Stimulated activated naive CD8-positive, alpha-beta T cell treated with anti-CD3 and anti-CD28 coated beads, Interleukin-15, Interleukin-2, amounts not matched to agents 100 U/mL and 50 U/mL, for 24 hours (primary cell): ENCODE measurements at regions not wholly inside any gene's neighbourhood (a gene's known extent, or its start where the extent isn't known, plus 50 kb on each side); places are given as distances from the start of the nearest gene placed in this dataset.

ENCODE experiments used
- ATAC-seq: fragments of 150-1000 bp; cut with Tn5 transposase; one replicate; pipeline ENCODE4 v1.10.0; 2021
- DNase-seq: peaks from one replicate; pipeline ENCODE4 v3.0.0; 2021

DNA sequence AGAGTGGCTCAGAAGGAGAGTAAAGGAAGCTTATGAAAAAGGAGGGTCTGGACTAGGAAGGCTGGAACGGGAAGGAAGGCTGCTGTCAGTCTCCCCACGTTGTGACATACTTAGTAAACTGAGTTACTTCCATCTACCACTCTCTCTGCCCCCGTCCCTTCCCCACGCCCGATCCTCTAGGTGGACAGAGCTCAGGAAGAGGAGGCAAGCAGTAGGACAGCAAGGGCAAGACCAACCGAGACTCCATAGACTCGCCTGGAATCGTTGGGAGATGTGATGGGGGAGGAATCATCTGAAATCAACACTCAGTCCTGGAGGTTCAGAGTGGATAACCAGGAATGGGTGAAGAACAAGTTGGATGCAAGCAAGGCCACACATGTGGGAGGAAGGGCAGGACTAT, 240.7 kb downstream of the BUD13 start:
- no peak for ATAC-seq
- DNase-seq, result no peak

GRCh38 chr11:116530705-116531104, 242.1 kb downstream of the BUD13 start:
- no peak for DNase-seq
- ATAC-seq, result no peak

DNA sequence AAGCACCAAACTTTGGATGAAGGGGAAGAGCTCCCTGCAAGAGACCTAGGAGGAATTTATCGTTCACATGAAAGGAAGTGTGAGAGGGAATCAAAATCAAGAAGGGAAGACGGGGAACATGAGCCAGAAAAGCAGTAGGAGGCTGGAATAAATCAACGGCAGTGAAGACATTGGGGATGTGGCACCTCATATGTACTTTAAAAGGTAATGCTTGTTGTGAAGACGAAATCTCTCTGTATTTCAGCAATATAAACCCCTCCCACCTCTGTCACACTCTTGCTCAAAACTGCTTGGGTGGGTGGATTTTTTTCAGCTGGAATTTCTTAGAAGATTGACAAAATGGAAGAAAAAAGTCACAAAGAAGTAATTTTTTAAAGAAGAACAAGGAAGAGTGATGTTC, 243.5 kb downstream of the BUD13 start:
- DNase-seq (no peak), ATAC-seq (no peak)

DNA sequence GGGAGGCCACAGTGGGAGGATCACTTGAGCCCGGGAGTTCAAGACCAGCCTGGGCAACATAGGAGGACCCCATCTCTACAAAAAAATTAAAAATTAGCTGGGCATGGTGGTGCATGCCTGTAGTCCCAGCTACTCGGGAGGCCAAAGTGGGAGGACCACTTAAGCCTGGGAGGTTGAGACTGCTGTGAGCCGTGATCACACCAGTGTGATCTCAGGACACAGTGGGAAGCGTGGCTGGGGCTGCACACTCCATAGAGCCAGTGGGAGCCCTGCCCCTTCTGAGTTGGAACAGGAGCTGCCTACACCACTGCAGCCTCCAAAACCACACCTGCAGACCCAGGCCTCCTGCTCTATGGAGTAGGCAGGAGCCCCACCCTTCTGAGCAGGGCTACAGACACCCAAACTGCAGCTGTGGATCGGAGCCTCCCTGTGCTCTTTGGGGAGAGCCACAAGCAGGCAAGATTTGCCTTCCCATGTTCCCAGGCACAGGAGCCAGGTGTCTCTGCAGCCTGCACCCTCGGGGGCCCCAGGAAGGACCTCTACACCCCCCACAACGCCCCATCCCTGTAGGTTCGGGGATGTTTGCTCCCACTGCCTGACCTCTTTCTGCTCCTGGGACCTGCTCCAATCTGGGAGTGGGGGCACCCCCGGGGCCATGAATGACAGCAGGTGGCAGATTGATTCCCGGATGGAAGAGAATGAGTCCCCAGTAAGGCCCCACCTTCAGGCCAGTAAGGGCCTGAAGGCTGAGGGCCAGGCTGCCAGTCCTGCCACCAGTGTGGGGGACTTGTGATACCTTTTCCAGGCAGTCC, 245.4 kb downstream of the BUD13 start:
- DNase-seq (no peak), ATAC-seq (no peak)

DNA sequence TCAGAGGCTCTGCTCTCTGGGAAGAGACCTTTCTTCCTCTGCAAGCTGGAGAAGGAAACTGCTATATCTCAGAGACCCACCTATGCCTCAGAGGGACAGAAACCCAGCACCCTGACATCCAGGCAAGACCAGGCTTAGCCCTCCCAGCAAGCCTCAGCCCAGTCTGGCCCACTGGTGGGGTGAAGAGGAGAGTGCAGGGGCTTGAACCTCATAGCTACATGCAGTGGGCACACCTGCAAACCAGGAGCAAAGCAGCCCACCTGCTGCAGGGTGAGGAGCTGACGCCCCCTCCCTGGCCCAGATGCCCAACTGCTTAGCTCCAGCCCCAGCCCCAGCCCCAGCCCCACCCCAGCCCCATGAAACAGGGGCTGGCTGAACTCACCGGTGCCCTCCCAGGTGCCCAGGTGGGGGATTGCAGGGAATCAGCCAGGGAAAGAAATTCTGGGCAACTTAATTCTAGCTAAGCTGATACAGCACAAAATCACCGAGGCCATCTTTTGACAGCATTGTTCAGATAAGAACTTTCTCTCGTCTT, 246.8 kb downstream of the BUD13 start:
- DNase-seq (no peak), ATAC-seq (no peak)

DNA sequence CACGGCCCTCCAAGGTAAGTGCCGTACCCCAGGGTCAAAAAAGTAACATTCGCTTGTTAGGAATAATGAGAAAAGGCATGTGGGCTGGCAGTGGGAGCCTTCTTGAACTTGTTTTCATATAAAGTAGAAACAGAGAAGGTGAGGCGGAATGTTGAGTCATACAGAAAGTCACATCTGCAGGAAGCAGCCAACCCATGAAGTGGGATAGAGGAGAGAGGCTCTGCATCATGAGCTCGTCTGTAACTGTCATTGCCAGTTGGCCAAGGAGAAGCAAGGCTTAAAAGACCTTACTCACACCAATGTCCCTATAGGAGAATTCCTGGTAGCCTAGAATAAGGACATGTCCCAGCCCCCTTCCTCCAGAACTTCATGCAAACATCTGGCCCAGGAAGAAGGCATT, 253.3 kb downstream of the BUD13 start:
- ATAC-seq, result no peak
- no peak for DNase-seq

DNA sequence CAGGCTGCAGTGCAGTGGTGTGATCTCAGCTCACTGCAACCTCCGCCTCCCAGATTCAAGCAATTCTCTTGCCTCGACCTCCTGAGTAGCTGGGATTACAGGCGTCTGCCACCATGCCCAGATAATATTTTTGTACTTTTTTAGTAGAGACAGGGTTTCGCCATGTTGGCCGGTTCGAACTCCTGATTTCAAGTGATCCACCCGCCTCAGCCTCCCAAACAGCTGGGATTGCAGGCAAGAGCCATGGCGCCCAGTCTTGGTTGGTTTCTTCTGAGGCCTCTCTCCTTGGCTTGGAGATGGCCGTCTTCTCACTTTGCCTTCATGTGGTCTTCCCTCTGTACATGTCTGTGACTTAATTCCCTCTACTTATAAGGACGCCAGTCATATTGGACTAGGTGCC, 254.6 kb downstream of the BUD13 start:
- ATAC-seq (no peak), DNase-seq (no peak)

DNA sequence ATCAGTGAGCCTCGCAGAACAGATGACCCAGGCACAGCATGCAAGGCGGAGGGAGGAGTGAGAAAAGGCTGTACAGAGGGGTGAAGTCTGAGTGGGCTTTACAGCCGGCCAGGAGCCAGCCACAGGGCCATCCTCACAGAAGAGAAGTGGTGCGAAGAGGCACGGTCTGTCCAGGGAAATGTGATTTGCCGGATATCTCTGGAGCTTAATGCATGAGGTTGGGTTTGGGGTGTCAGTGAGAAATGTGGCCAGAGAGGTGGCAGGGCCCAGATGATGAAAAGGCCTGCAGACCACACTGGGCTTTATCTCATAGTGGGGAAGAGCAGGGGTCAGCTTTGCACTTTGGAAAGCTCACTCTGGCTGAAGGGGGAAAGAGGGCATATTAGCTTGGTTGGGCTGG, 255.2 kb downstream of the BUD13 start:
- ATAC-seq, result no peak
- no peak for DNase-seq

GRCh38 chr11:116517077-116517476, 255.7 kb downstream of the BUD13 start:
- DNase-seq, result no peak
- ATAC-seq, result no peak

DNA sequence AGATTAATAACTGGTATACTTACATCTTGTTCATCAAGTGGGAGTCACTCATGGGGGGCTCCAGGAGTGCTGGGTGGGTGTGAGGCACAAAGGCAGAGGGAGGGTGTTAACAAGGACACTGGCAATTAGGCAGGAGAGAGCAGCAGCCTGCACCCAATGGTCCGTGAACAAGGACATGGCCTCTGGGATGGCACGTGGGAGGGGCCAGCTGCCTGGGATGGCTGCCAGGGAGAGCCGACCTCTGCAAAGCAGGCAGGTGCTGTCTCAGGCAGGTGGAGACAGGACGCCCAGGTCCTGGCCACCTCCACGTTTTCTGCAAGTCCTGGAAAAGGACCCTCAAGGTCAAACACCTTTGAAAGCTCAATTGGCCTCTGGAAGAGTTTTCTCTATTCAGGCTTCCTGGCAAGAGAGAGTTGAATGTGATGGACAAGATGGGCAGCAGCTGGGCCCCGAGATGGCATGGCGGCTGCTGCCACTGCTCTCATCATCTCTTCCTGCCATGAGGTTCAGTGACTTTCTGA, 257.1 kb downstream of the BUD13 start:
- ATAC-seq, result no peak
- no peak for DNase-seq

DNA sequence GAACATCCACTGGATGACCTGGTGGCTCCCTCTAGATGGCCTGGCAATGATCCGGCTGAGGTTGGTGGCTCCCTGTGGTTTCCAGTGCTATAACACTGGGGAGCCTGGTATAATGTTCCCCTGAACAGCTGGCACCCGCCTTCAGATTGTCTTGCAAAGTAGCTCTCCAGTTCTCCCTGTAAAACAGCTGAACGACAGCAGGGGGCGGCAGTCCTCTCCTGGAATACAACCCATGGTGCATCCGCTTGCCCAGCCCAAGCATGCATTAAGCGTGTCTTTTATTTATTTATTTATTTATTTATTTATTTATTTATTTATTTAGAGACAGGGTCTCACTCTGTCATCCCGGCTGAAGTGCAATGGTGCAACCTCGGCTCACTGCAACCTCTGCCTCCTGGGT, 258.9 kb downstream of the BUD13 start:
- ATAC-seq, result no peak

DNA sequence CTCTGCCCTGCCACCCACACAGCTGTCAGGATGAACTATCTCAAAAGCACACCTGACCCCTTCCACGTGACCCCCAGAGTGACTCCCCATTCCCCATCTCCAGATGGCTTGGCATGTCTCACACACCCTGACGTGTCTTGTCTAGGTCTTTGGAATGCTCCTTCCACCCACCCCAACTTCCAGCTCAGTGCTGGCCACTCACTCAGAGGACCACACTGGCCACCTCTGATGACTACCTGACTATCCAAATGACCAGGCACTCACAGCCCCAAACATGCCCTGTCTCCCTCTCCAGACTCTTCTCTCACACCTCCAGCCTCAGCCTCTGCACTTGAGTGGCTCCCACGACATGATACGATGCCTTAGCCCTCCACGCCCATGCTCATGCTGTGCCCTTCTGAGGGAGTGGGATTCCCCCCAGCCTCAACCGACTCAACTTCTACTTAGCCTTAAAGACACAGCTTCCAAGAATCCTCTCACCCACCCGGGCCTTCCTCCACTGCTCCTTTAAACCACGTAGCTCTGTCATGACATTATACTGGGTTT, 259.4 kb downstream of the BUD13 start:
- DNase-seq, result no peak
- ATAC-seq, result no peak

More for the DNA sequence above, 258.9 kb downstream of the BUD13 start:
- DNase-seq, result peak; percentile 24

GRCh38 chr11:116512841-116513240, 259.9 kb downstream of the BUD13 start:
- DNase-seq (no peak), ATAC-seq (no peak)

- no peak for DNase-seq
- no peak for ATAC-seq
Observed at GRCh38 chr11:116511684-116512083, 261.1 kb downstream of the BUD13 start.

- DNase-seq (no peak), ATAC-seq (no peak)
Observed at GRCh38 chr11:116510886-116511650, 261.7 kb downstream of the BUD13 start.

- no peak for ATAC-seq
- no peak for DNase-seq
Observed at GRCh38 chr11:116510166-116510565, 262.6 kb downstream of the BUD13 start.

- DNase-seq (no peak), ATAC-seq (no peak)
Observed at GRCh38 chr11:116509551-116509950, 263.2 kb downstream of the BUD13 start.

GRCh38 chr11:116507849-116508695, 264.7 kb downstream of the BUD13 start:
- DNase-seq (no peak), ATAC-seq (no peak)

- DNase-seq (no peak), ATAC-seq (no peak)
Observed at GRCh38 chr11:116507016-116507415, 265.8 kb downstream of the BUD13 start.

DNA sequence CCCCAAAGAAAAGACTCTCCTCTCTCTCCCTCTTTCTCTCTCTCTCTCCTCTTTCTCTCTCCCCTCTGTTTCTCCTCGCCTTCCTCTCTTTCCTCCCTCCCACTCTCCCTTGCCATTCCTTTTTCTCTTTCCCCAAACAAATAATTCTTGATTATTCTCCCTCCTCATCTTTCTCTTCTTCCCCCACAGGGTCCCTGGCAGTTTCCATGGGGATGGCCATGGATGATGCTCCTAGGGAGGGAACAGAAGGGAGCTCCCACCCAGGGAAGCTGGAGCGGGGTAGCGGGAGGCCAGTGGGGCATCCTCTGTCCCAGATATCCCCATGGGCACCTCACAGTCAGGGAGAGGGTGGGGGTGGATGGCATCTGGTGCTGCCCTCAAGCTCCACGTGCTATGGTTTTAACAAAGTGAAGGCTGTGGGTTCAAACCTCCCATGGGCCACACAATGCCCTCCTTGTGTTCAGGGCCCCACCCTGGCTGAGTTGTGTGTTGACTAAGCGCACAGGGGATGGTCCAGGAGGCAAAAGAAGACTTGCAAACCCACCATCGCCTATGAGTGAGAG, 266.4 kb downstream of the BUD13 start:
- ATAC-seq (no peak), DNase-seq (no peak)
